MG63 (cell line): ENCODE measurements at regions not wholly inside any gene's neighbourhood (a gene's known extent, or its start where the extent isn't known, plus 50 kb on each side); places are given as distances from the start of the nearest gene placed in this dataset.

ENCODE experiments used
- DNase-seq: peaks from one replicate; pipeline ENCODE4 v3.0.0-alpha.2; 2020
- H3K27me3 ChIP-seq: fragments of 250-450 bp; sonication (Bioruptor Pico); 2 replicates; pipeline ENCODE4 v1.5.1; 2020; ENCODE audit warnings: mild to moderate bottlenecking, moderate library complexity
- H3K36me3 ChIP-seq: fragments of 250-450 bp; sonication (Bioruptor Pico); 2 replicates; pipeline ENCODE4 v1.5.1; 2020; ENCODE audit warnings: mild to moderate bottlenecking, moderate library complexity
- H3K4me3 ChIP-seq: fragments of 250-450 bp; sonication (Bioruptor Pico); 2 replicates; pipeline ENCODE4 v1.5.1; 2020; ENCODE audit warnings: mild to moderate bottlenecking, moderate library complexity
- H3K9me3 ChIP-seq: fragments of 250-450 bp; sonication (Bioruptor Pico); 2 replicates; pipeline ENCODE4 v1.5.1; 2020; ENCODE audit warnings: mild to moderate bottlenecking, moderate library complexity

- Histone ChIP-seq H3K9me3 (no peaks in the 10 kb centered on the region), H3K36me3 (no peaks in the 10 kb centered on the region), H3K4me3 (no peak overlapping the region), H3K27me3 (no peaks in the 10 kb centered on the region)
- DNase-seq: no peak
Observed at GRCh38 chr16:6091021-6091420, 993.4 kb upstream of the EEF2KMT start.

DNA sequence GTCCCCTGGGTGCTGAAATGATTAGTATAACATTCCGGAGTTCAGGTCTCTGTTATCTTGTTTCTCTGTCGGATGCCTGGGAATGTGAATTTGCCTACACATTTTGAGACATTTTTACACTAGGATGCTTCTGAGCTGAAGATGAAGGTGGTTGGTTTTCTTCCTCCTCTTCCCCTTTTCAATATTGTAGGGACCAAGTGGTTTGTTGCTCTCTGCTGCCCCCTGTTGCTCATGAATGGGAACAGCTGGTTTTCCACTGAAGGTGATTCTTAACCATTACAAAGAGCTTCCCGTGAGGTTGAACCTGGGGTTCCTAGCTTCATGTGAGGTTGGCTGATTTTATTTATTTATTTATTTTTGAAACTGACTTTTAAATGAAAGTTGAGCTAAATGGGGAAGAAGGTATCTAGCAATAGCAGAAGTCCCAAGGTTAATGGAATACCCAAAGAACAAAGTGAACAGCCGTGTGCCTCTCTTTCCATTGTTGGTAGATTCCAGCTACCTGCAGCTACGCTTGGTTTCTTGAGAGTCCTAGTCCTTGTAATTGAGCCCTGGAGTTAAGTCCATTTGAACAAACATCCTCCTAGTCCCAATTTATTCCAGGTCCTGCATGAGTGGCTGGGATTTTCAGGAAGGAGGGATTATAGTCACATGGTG is 983.9 kb upstream of the EEF2KMT start:
- DNase-seq: no peak
- Histone ChIP-seq H3K4me3 (no peak overlapping the region), H3K9me3 (no peaks in the 10 kb centered on the region), H3K27me3 (no peaks in the 10 kb centered on the region), H3K36me3 (no peaks in the 10 kb centered on the region)

GRCh38 chr16:6076631-6077030 is 979.0 kb upstream of the EEF2KMT start:
- Histone ChIP-seq H3K27me3 (no peaks in the 10 kb centered on the region), H3K9me3 (no peaks in the 10 kb centered on the region), H3K4me3 (no peak overlapping the region), H3K36me3 (no peaks in the 10 kb centered on the region)
- no peak for DNase-seq

DNA sequence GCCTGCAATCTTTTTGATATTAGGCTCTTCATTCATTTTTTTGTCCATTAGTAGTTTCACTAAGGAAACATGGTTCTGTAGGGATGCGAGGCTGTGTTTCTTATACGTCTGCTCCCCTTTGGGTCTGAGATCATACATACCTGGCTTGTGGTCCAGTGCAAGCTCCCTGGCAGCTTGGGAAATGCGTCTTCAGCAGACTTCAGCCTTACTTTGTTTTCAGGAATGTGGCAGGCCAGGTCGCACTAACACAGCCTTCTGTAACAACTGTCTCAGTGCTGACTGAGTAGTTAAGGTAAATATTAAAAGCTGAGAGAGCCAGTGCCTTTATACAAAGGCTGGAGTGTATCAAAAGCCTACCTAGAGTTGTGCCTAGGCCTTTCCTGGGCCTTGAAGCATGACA is 970.5 kb upstream of the EEF2KMT start:
- H3K9me3 ChIP-seq: no peaks in the 10 kb centered on the region
- no peak overlapping the region for H3K4me3 ChIP-seq
- no peak for DNase-seq
- H3K36me3 ChIP-seq: no peaks in the 10 kb centered on the region
- H3K27me3 ChIP-seq: no peaks in the 10 kb centered on the region; the same call in 1 of the 2 replicates

DNA sequence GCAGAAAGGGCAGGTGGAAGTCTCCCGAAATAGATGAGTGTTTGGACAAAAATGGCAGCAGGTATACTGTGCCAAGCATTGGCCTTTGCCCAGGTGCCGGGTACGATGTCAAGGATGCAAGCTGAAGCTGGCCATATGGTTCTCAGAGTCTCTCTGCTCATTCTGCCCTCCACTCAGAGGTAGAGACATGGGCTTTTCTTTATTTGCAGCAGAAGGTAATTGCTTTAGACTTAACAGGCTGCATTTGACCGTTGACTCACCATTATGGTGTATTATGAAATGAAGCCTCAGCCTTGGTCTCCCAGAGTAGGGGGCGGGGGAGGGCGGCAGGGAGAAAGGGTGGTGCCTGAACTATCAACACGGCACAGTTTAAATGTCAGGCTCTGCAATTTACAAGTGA is 969.1 kb upstream of the EEF2KMT start:
- no peak overlapping the region for H3K4me3 ChIP-seq
- H3K36me3 ChIP-seq: no peaks in the 10 kb centered on the region
- H3K27me3 ChIP-seq: no peaks in the 10 kb centered on the region; the same call in 1 of the 2 replicates
- no peak for DNase-seq
- H3K9me3 ChIP-seq: no peaks in the 10 kb centered on the region

- Histone ChIP-seq H3K9me3 (no peaks in the 10 kb centered on the region), H3K36me3 (no peaks in the 10 kb centered on the region), H3K27me3 (no peaks in the 10 kb centered on the region; the same call in 1 of the 2 replicates), H3K4me3 (no peak overlapping the region)
- DNase-seq: no peak
Observed at GRCh38 chr16:6063526-6063925, 965.9 kb upstream of the EEF2KMT start.

- DNase-seq: no peak
- H3K9me3 ChIP-seq: no peaks in the 10 kb centered on the region
Observed at GRCh38 chr16:6059671-6060070, 962.1 kb upstream of the EEF2KMT start.

DNA sequence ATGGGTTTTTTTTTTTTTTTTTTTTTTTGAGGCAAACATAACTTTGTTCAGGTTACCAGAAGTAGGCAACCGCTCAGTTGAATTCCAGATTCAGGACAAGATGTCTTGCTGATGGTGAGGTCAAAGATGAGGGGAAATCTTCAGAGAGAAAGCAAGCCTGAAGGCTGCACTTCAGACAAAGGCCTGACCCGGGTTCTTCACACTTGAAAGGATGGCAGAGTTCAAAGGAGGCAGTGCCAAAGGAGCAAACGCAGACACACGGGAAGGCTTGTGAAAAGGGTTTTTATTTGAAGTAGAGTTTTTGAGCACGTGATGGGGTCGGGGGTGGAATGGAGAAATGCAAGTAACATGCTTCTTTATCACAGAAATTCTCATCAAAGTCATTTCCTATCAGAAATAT is 960.2 kb upstream of the EEF2KMT start:
- H3K4me3 ChIP-seq: no peak overlapping the region
- no peak for DNase-seq
- H3K36me3 ChIP-seq: no peaks in the 10 kb centered on the region
- H3K9me3 ChIP-seq: no peaks in the 10 kb centered on the region
- H3K27me3 ChIP-seq: no peaks in the 10 kb centered on the region

More at GRCh38 chr16:6059671-6060070, 962.1 kb upstream of the EEF2KMT start:
- Histone ChIP-seq H3K36me3 (no peaks in the 10 kb centered on the region), H3K4me3 (no peak overlapping the region), H3K27me3 (no peaks in the 10 kb centered on the region)

- Histone ChIP-seq H3K4me3 (no peak overlapping the region), H3K9me3 (no peaks in the 10 kb centered on the region), H3K36me3 (no peaks in the 10 kb centered on the region), H3K27me3 (no peaks in the 10 kb centered on the region)
- DNase-seq: no peak
Observed at GRCh38 chr16:6048017-6048416, 950.4 kb upstream of the EEF2KMT start.

- Histone ChIP-seq H3K9me3 (no peaks in the 10 kb centered on the region), H3K36me3 (no peaks in the 10 kb centered on the region), H3K27me3 (no peaks in the 10 kb centered on the region), H3K4me3 (no peak overlapping the region)
- DNase-seq: no peak
Observed at GRCh38 chr16:6047325-6047724, 949.7 kb upstream of the EEF2KMT start.

GRCh38 chr16:6038941-6039645 is 941.5 kb upstream of the EEF2KMT start:
- no peak for DNase-seq
- Histone ChIP-seq H3K4me3 (no peak overlapping the region), H3K36me3 (no peaks in the 10 kb centered on the region), H3K27me3 (no peaks in the 10 kb centered on the region), H3K9me3 (no peaks in the 10 kb centered on the region)

GRCh38 chr16:6035161-6035560 is 937.6 kb upstream of the EEF2KMT start:
- no peak for DNase-seq
- H3K9me3 ChIP-seq: no peaks in the 10 kb centered on the region

GRCh38 chr16:6034511-6034910 is 936.9 kb upstream of the EEF2KMT start:
- Histone ChIP-seq H3K4me3 (no peak overlapping the region), H3K36me3 (no peaks in the 10 kb centered on the region), H3K9me3 (no peaks in the 10 kb centered on the region), H3K27me3 (no peaks in the 10 kb centered on the region)
- no peak for DNase-seq

More at GRCh38 chr16:6035161-6035560, 937.6 kb upstream of the EEF2KMT start:
- Histone ChIP-seq H3K4me3 (no peak overlapping the region), H3K36me3 (no peaks in the 10 kb centered on the region), H3K27me3 (no peaks in the 10 kb centered on the region)

DNA sequence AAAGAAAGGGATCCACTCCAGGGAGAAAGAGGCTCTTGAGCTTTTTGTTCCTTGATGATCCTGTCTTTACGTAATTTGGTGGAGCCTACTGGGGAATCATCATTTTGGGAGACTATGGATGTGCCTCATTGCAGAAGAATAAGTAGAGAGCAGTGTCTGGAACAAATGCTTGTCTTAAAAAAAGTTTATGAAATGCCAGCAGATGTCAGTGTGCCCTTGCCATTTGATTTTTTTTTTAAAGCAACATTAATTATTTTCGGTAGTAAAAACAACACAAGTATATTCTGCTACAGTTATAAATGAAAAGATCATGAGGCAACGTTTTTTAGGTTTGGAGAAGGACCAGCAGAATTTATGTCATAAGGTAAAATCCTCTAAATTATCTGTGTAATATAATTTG is 934.8 kb upstream of the EEF2KMT start:
- Histone ChIP-seq H3K9me3 (no peaks in the 10 kb centered on the region), H3K27me3 (no peaks in the 10 kb centered on the region), H3K36me3 (no peaks in the 10 kb centered on the region), H3K4me3 (no peak overlapping the region)
- DNase-seq: no peak

GRCh38 chr16:6031567-6031966 is 934.0 kb upstream of the EEF2KMT start:
- no peaks in the 10 kb centered on the region for H3K36me3 ChIP-seq
- H3K4me3 ChIP-seq: no peak overlapping the region
- no peak for DNase-seq
- H3K9me3 ChIP-seq: no peaks in the 10 kb centered on the region
- H3K27me3 ChIP-seq: no peaks in the 10 kb centered on the region

- DNase-seq: no peak
- Histone ChIP-seq H3K36me3 (no peaks in the 10 kb centered on the region), H3K4me3 (no peak overlapping the region), H3K27me3 (no peaks in the 10 kb centered on the region), H3K9me3 (no peaks in the 10 kb centered on the region)
Observed at GRCh38 chr16:6031102-6031501, 933.5 kb upstream of the EEF2KMT start.

GRCh38 chr16:6027733-6028132 is 930.1 kb upstream of the EEF2KMT start:
- no peaks in the 10 kb centered on the region for H3K27me3 ChIP-seq
- H3K9me3 ChIP-seq: no peaks in the 10 kb centered on the region

GRCh38 chr16:6023449-6023848 is 925.9 kb upstream of the EEF2KMT start:
- Histone ChIP-seq H3K36me3 (no peaks in the 10 kb centered on the region), H3K4me3 (no peak overlapping the region), H3K9me3 (no peaks in the 10 kb centered on the region), H3K27me3 (peaks cover 5% of the 10 kb centered on the region)
- no peak for DNase-seq

More at GRCh38 chr16:6027733-6028132, 930.1 kb upstream of the EEF2KMT start:
- DNase-seq: no peak
- no peaks in the 10 kb centered on the region for H3K36me3 ChIP-seq
- H3K4me3 ChIP-seq: no peak overlapping the region
